H9 (cell line): ENCODE measurements at regions not wholly inside any gene's neighbourhood (a gene's known extent, or its start where the extent isn't known, plus 50 kb on each side); places are given as distances from the start of the nearest gene placed in this dataset.

ENCODE experiments used
- DNase-seq: peaks from one replicate; pipeline ENCODE4 v3.0.0-alpha.2; 2017
- H2AFZ ChIP-seq: one replicate; pipeline ENCODE4 v1.6.1; 2013; ENCODE audit warnings: mild to moderate bottlenecking, low read length, control low read depth, moderate library complexity
- H2AK5ac ChIP-seq: 2 replicates; pipeline ENCODE4 v1.6.1; 2013; ENCODE audit warnings: low read length, control low read depth, mixed read lengths; ENCODE audit not compliant: insufficient read length
- H2BK120ac ChIP-seq: one replicate; pipeline ENCODE4 v1.6.1; 2013; ENCODE audit warnings: low read depth, mild to moderate bottlenecking, low read length, control low read depth, inconsistent platforms; ENCODE audit not compliant: poor library complexity, severe bottlenecking
- H2BK12ac ChIP-seq: 2 replicates; pipeline ENCODE4 v1.6.1; 2013; ENCODE audit warnings: low read length, control low read depth, mixed read lengths, low read depth; ENCODE audit not compliant: insufficient read length
- H2BK15ac ChIP-seq: 2 replicates; pipeline ENCODE4 v1.6.1; 2013; ENCODE audit warnings: low read depth, low read length, control low read depth
- H2BK20ac ChIP-seq: one replicate; pipeline ENCODE4 v1.6.1; 2013; ENCODE audit warnings: low read depth, mild to moderate bottlenecking, low read length, control low read depth, inconsistent platforms; ENCODE audit not compliant: poor library complexity, severe bottlenecking
- H2BK5ac ChIP-seq: 2 replicates; pipeline ENCODE4 v1.6.1; 2013; ENCODE audit warnings: low read length, control low read depth, mixed read lengths; ENCODE audit not compliant: insufficient read length
- H3K14ac ChIP-seq: 2 replicates; pipeline ENCODE4 v1.6.1; 2013; ENCODE audit warnings: low read length, control low read depth; ENCODE audit not compliant: insufficient read depth
- H3K18ac ChIP-seq: 2 replicates; pipeline ENCODE4 v1.6.1; 2013; ENCODE audit warnings: low read depth, mild to moderate bottlenecking, mixed read lengths, low read length, control low read depth; ENCODE audit not compliant: insufficient read length
- H3K23ac ChIP-seq: 2 replicates; pipeline ENCODE4 v1.6.1; 2013; ENCODE audit warnings: low read length, control low read depth, mixed read lengths, low read depth; ENCODE audit not compliant: insufficient read length
- H3K23me2 ChIP-seq: 2 replicates; pipeline ENCODE4 v1.6.1; 2013; ENCODE audit warnings: low read depth, mild to moderate bottlenecking, mixed read lengths, low read length, control low read depth; ENCODE audit not compliant: insufficient read length, poor library complexity, severe bottlenecking
- H3K27ac ChIP-seq: 2 replicates; pipeline ENCODE4 v1.5.1; 2013; ENCODE audit warnings: low read length, control low read depth, mixed read lengths, low read depth; ENCODE audit not compliant: insufficient read length
- H3K27me3 ChIP-seq: 2 replicates; pipeline ENCODE4 v1.6.1; 2013; ENCODE audit warnings: low read length, control low read depth, inconsistent platforms; ENCODE audit not compliant: insufficient read depth
- H3K4ac ChIP-seq: 2 replicates; pipeline ENCODE4 v1.6.1; 2013; ENCODE audit warnings: low read depth, mild to moderate bottlenecking, control low read depth, inconsistent platforms, low read length, moderate library complexity
- H3K4me1 ChIP-seq: 2 replicates; pipeline ENCODE4 v1.6.1; 2013; ENCODE audit warnings: low read length, control low read depth, inconsistent platforms; ENCODE audit not compliant: insufficient read depth
- H3K4me2 ChIP-seq: 2 replicates; pipeline ENCODE4 v1.6.1; 2013; ENCODE audit warnings: low read length, control low read depth, mixed read lengths; ENCODE audit not compliant: insufficient read length, insufficient read depth
- H3K56ac ChIP-seq: 2 replicates; pipeline ENCODE4 v1.6.1; 2013; ENCODE audit warnings: low read depth, mild to moderate bottlenecking, mixed read lengths, low read length, control low read depth; ENCODE audit not compliant: insufficient read length
- H3K79me1 ChIP-seq: 2 replicates; pipeline ENCODE4 v1.6.1; 2013; ENCODE audit warnings: low read depth, mild to moderate bottlenecking, moderate library complexity, low read length, control low read depth, inconsistent platforms; ENCODE audit not compliant: insufficient read depth, poor library complexity, severe bottlenecking
- H3K79me2 ChIP-seq: 2 replicates; pipeline ENCODE4 v1.6.1; 2013; ENCODE audit warnings: low read length, control low read depth, inconsistent platforms; ENCODE audit not compliant: insufficient read depth
- H3K9ac ChIP-seq: 2 replicates; pipeline ENCODE4 v1.6.1; 2013; ENCODE audit warnings: low read length, control low read depth, mixed read lengths; ENCODE audit not compliant: insufficient read length; ENCODE audit errors: extremely low read depth
- H3K9me3 ChIP-seq: one replicate; pipeline ENCODE4 v1.6.1; 2013; ENCODE audit warnings: low read depth, low read length, inconsistent platforms; ENCODE audit not compliant: control insufficient read depth
- H3T11ph ChIP-seq: one replicate; pipeline ENCODE4 v1.6.1; 2013; ENCODE audit warnings: mild to moderate bottlenecking, low read length, control low read depth, inconsistent platforms
- H4K20me1 ChIP-seq: one replicate; pipeline ENCODE4 v1.6.1; 2013; ENCODE audit not compliant: control insufficient read depth, insufficient read length, insufficient read depth
- H4K5ac ChIP-seq: 2 replicates; pipeline ENCODE4 v1.6.1; 2013; ENCODE audit warnings: low read depth, mild to moderate bottlenecking, mixed read lengths, low read length, control low read depth; ENCODE audit not compliant: insufficient read length
- H4K8ac ChIP-seq: replicated peaks from 2 replicates; pipeline ENCODE4 v1.6.1; 2013; ENCODE audit warnings: low read length, control low read depth, mixed read lengths, low read depth; ENCODE audit not compliant: insufficient read length
- H4K91ac ChIP-seq: 2 replicates; pipeline ENCODE4 v1.6.1; 2013; ENCODE audit warnings: low read depth, mild to moderate bottlenecking, moderate library complexity, mixed read lengths, low read length, control low read depth; ENCODE audit not compliant: insufficient read length
- H3K27ac Mint-ChIP-seq, 3 experiments: 2 replicates in 2 of 3; 3 replicates in 1 of 3; pipeline ENCODE4 v1.8.0; 2020 to 2021; ENCODE audit warnings: mixed read lengths in 3 of 3, mild to moderate bottlenecking in 1 of 3, moderate library complexity in 1 of 3
- H3K27me3 Mint-ChIP-seq: 2 replicates; pipeline ENCODE4 v1.8.0; 2021; ENCODE audit warnings: low read depth, mild to moderate bottlenecking, moderate library complexity, mixed read lengths
- H3K36me3 Mint-ChIP-seq, 3 experiments: 2 replicates in 2 of 3; 3 replicates in 1 of 3; pipeline ENCODE4 v1.8.0; 2020 to 2021; ENCODE audit warnings: low read depth in 3 of 3, mixed read lengths in 3 of 3; ENCODE audit not compliant: insufficient read depth in 1 of 3
- H3K4me1 Mint-ChIP-seq, 2 experiments: 2 replicates each; pipeline ENCODE4 v1.8.0; 2020; ENCODE audit warnings: mixed read lengths in 2 of 2
- H3K4me3 Mint-ChIP-seq, 2 experiments: 2 replicates in 1 of 2; 3 replicates in 1 of 2; pipeline ENCODE4 v1.8.0; 2020 to 2021; ENCODE audit warnings: mild to moderate bottlenecking in 2 of 2, mixed read lengths in 2 of 2, moderate library complexity in 1 of 2
- H3K9me3 Mint-ChIP-seq, 2 experiments: 2 replicates in 1 of 2; 3 replicates in 1 of 2; pipeline ENCODE4 v1.8.0; 2020; ENCODE audit warnings: mild to moderate bottlenecking in 2 of 2, mixed read lengths in 2 of 2, moderate library complexity in 1 of 2
- TF ChIP-seq, protein P1 (sequence below): fragments of 200-600 bp; sonication (generic); conservative IDR thresholded peaks from 3 replicates; pipeline ENCODE4 v1.8.0; 2021; ENCODE audit warnings: antibody characterized with exemption, mild to moderate bottlenecking

DNA sequence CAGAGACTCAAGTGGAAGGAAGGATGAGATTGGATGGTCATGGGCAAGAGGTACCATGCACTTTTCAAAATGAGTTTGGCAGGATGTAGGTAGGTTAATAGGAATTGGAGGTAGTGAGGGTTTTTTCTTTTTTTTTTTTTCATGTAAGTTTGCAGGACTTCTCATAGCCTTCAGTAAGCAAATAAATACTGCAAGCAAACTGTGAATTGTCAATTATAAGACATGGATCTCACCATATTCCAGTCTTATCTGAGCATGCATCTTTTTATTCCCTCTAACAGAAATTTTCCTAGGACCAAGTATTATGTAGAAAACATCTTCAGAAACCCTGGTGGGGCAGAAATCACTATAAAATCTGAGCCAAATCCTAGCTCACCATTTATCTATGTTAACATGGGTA, 584.6 kb upstream of the CDH5 start:
- Histone ChIP-seq H3K14ac (no peak overlapping the region), H2BK120ac (no peak overlapping the region), H4K20me1 (no peaks in the 10 kb centered on the region), H3K56ac (no peak overlapping the region), H4K91ac (no peak overlapping the region), H3K9ac (no peak overlapping the region), H3K4ac (no peak overlapping the region), H2AK5ac (no peak overlapping the region), H2BK12ac (no peak overlapping the region), H3K27me3 (no peaks in the 10 kb centered on the region), H3K23ac (no peak overlapping the region), H3K79me1 (no peaks in the 10 kb centered on the region), H3K23me2 (no peaks in the 10 kb centered on the region), H3T11ph (no peak overlapping the region), H4K5ac (no peak overlapping the region), H3K79me2 (no peaks in the 10 kb centered on the region), H3K9me3 (no peaks in the 10 kb centered on the region), H2BK20ac (no peak overlapping the region), H3K27ac (no peak overlapping the region), H2AFZ (no peak overlapping the region), H3K18ac (no peak overlapping the region), H2BK15ac (no peak overlapping the region), H3K4me1 (no peaks in the 10 kb centered on the region), H4K8ac (no peak overlapping the region), H3K4me2 (no peak overlapping the region), H2BK5ac (no peak overlapping the region)
- Mint-ChIP-seq H3K9me3 (peaks cover 11 to 12% of the 10 kb centered on the region in 2 experiments), H3K27ac (no peak overlapping the region), H3K4me1 (peaks cover 6% of the 10 kb centered on the region in 2 experiments; a peak in 3 of 4 replicates), H3K36me3 (peaks cover 4 to 17% (median 16%) of the 10 kb centered on the region in 3 experiments; a peak in 5 of 7 replicates), H3K4me3 (no peak overlapping the region), H3K27me3 (peaks cover 6% of the 10 kb centered on the region)
- TF ChIP-seq, protein P1, sequence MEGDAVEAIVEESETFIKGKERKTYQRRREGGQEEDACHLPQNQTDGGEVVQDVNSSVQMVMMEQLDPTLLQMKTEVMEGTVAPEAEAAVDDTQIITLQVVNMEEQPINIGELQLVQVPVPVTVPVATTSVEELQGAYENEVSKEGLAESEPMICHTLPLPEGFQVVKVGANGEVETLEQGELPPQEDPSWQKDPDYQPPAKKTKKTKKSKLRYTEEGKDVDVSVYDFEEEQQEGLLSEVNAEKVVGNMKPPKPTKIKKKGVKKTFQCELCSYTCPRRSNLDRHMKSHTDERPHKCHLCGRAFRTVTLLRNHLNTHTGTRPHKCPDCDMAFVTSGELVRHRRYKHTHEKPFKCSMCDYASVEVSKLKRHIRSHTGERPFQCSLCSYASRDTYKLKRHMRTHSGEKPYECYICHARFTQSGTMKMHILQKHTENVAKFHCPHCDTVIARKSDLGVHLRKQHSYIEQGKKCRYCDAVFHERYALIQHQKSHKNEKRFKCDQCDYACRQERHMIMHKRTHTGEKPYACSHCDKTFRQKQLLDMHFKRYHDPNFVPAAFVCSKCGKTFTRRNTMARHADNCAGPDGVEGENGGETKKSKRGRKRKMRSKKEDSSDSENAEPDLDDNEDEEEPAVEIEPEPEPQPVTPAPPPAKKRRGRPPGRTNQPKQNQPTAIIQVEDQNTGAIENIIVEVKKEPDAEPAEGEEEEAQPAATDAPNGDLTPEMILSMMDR = no peak
- DNase-seq = no peak
